OCI-LY7 (cell line): ENCODE measurements at regions not wholly inside any gene's neighbourhood (a gene's known extent, or its start where the extent isn't known, plus 50 kb on each side); places are given as distances from the start of the nearest gene placed in this dataset.

Experiments used
- BruUV-seq: library from RNA; stranded (reverse); fragments of 400-500 nt; replicated peaks from 2 replicates; lab custom pipeline; 2021; lab: Mats Ljungman, UMichigan
- CTCF ChIA-PET: fragments of 300-600 bp; sonication (Branson Sonifier 250); formaldehyde crosslinking; loops from one replicate; lab custom pipeline; 2022; ENCODE audit warnings: antibody characterized with exemption; ENCODE audit not compliant: unreplicated experiment; lab: Charles Lee
- POLR2A ChIA-PET: fragments of 300-600 bp; sonication (Branson Sonifier 250); formaldehyde crosslinking; loops from one replicate; lab custom pipeline; 2022; ENCODE audit warnings: antibody characterized with exemption; lab: Charles Lee
- DNase-seq: peaks from one replicate; pipeline ENCODE4 v3.0.0-alpha.2; 2015; ENCODE audit warnings: low spot score
- H2AFZ ChIP-seq: fragments of 200-600 bp; sonication (generic), shearing (Covaris generic); 2 replicates; pipeline ENCODE4 v1.6.1; 2014; ENCODE audit warnings: mild to moderate bottlenecking, antibody characterized with exemption, low read length, moderate library complexity
- H3K27ac ChIP-seq: fragments of 200-600 bp; sonication (generic); 2 replicates; pipeline ENCODE4 v1.5.1; 2014; ENCODE audit warnings: mixed run types, low read depth, mild to moderate bottlenecking, moderate library complexity, low read length, inconsistent platforms; ENCODE audit not compliant: poor library complexity, severe bottlenecking
- H3K36me3 ChIP-seq: fragments of 200-600 bp; sonication (generic); 2 replicates; pipeline ENCODE4 v1.6.1; 2014; ENCODE audit warnings: mild to moderate bottlenecking, antibody characterized with exemption, low read length, moderate library complexity, mixed read lengths; ENCODE audit not compliant: insufficient read depth
- H3K4me1 ChIP-seq: fragments of 200-600 bp; sonication (generic); 2 replicates; pipeline ENCODE4 v1.5.1; 2014; ENCODE audit warnings: mild to moderate bottlenecking, low read length; ENCODE audit not compliant: insufficient read depth, poor library complexity, severe bottlenecking
- H3K4me2 ChIP-seq: fragments of 200-600 bp; sonication (generic); 2 replicates; pipeline ENCODE4 v1.6.1; 2014; ENCODE audit warnings: mild to moderate bottlenecking, low read length
- H3K4me3 ChIP-seq: fragments of 200-600 bp; sonication (generic); 2 replicates; pipeline ENCODE4 v1.5.1; 2014; ENCODE audit warnings: mild to moderate bottlenecking, low read depth, low read length; ENCODE audit not compliant: poor library complexity, severe bottlenecking
- H3K79me2 ChIP-seq: fragments of 200-600 bp; sonication (generic); 2 replicates; pipeline ENCODE4 v1.6.1; 2016; ENCODE audit warnings: low read depth, mild to moderate bottlenecking, low read length, moderate library complexity, mixed read lengths; ENCODE audit not compliant: insufficient read depth
- H3K9me2 ChIP-seq: fragments of 200-600 bp; sonication (generic); 2 replicates; pipeline ENCODE4 v1.6.1; 2016; ENCODE audit warnings: mild to moderate bottlenecking, low read length, mixed read lengths; ENCODE audit not compliant: insufficient read depth
- H3K9me3 ChIP-seq: fragments of 200-600 bp; sonication (generic); 2 replicates; pipeline ENCODE4 v1.6.1; 2014; ENCODE audit warnings: mild to moderate bottlenecking, mixed run types, low read length, mixed read lengths
- H4K20me1 ChIP-seq: fragments of 200-600 bp; sonication (generic); 2 replicates; pipeline ENCODE4 v1.6.1; 2014; ENCODE audit warnings: mild to moderate bottlenecking, antibody characterized with exemption, low read length, moderate library complexity, mixed read lengths; ENCODE audit not compliant: insufficient read depth
- EZH2phosphoT487 ChIP-seq: fragments of 200-600 bp; sonication (generic); IDR thresholded peaks from 2 replicates; pipeline ENCODE4 v1.6.1; 2018; ENCODE audit warnings: low read depth, borderline replicate concordance, mild to moderate bottlenecking, mixed run types, antibody characterized with exemption, low read length, moderate library complexity, mixed read lengths
- intact Hi-C: fragments of 100-400 bp; cut with micrococcal nuclease; formaldehyde crosslinking; loops from one replicate; pipeline ENCODE4 v1.10.0; 2022; ENCODE audit not compliant: unreplicated experiment
- TF ChIP-seq, protein P1 (sequence below): fragments of 200-600 bp; sonication (generic); conservative IDR thresholded peaks from 2 replicates; pipeline ENCODE4 v1.5.1; 2014; ENCODE audit warnings: mild to moderate bottlenecking, antibody characterized with exemption, low read length, moderate library complexity, mixed read lengths

DNA sequence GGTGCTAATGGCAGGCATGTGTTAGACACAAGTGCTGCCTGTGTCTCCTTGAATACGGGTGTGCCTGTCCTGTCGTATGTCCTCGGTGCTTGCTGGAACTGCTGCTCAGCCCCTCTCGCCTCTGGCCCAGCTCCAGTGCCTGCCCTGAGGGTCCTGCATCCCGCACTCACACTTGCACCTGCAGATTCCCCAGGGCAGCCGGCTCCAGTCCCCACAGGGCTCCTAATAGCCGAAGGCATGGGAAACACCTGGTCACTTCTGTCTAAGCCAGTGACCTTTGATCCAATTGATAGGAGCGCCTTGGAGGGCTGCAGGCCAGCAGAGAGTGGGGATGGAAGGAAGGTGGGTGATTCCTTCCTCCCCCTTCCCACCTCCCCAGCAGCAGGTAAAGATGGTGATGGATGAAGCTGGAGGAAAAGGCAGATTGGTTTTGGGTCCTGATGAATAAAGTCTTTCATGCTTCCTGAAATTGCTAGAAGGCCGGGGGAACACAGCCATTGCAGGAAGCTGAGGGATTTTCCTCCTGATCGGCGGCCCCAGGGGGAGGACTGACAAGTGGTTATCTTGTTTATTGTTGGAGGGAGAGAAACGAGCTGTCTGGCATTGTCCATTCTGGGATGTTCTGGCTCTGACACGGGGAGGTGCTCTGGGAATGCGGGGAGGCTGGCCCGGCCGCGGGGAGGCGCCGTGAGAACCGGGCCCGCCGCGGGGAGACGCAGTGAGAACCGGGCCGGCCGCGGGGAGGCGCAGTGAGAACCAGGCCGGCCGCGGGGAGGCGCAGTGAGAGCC, 110.9 kb upstream of the B3GAT1 start:
- Histone ChIP-seq H3K4me2 (no peak overlapping the region), H3K4me1 (no peaks in the 10 kb centered on the region), H2AFZ (no peak overlapping the region), H4K20me1 (no peaks in the 10 kb centered on the region), H3K36me3 (no peaks in the 10 kb centered on the region), H3K27ac (no peak overlapping the region), H3K79me2 (no peaks in the 10 kb centered on the region), H3K9me2 (no peaks in the 10 kb centered on the region), H3K9me3 (no peaks in the 10 kb centered on the region), H3K4me3 (no peak overlapping the region)
- no peak for TF ChIP-seq EZH2phosphoT487
- TF ChIP-seq, protein P1, sequence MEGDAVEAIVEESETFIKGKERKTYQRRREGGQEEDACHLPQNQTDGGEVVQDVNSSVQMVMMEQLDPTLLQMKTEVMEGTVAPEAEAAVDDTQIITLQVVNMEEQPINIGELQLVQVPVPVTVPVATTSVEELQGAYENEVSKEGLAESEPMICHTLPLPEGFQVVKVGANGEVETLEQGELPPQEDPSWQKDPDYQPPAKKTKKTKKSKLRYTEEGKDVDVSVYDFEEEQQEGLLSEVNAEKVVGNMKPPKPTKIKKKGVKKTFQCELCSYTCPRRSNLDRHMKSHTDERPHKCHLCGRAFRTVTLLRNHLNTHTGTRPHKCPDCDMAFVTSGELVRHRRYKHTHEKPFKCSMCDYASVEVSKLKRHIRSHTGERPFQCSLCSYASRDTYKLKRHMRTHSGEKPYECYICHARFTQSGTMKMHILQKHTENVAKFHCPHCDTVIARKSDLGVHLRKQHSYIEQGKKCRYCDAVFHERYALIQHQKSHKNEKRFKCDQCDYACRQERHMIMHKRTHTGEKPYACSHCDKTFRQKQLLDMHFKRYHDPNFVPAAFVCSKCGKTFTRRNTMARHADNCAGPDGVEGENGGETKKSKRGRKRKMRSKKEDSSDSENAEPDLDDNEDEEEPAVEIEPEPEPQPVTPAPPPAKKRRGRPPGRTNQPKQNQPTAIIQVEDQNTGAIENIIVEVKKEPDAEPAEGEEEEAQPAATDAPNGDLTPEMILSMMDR: no peak
- no TSS peak for BruUV-seq
- DNase-seq: no peak
- CTCF ChIA-PET: no interaction called here
- POLR2A ChIA-PET: no interaction called here
- intact Hi-C loops: no loop called here

DNA sequence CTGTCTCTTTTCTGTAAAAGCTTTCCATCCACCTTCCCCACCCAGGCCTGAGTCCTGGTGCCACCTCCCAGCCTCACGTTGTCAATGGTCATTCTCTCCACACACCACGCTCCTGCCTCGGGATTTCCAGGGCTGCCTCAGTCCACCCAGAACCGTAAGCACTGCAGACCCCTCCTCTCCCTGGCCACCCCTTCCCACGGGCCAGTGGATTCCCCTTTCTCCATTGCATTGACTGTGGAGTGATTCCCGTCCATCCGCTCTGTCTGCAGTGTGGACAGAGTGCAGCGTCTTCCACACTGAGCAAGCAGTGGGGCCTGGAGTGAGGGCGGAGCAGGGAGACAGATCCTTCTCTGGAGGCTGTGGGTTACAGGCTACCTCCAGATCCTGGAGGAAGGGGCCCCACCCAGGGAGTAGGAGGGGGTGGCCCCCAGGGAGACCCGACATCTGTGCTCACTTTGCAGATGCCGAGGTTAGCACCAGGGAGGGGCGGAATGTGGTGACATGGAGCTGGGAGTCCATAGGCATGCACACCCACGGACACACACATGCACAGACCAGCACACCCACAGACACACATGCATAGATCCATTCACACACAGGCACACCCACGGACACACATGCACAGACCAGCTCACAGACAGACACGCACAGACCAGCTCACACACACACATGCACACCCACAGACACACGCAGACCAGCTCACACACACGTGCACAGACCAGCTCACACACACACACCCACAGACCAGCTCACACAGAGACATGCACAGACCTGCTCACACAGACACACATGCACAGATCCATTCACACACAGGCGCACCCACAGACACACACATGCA, 109.6 kb upstream of the B3GAT1 start:
- Histone ChIP-seq H3K4me2 (no peak overlapping the region), H3K4me1 (no peaks in the 10 kb centered on the region), H3K79me2 (no peaks in the 10 kb centered on the region), H3K4me3 (no peak overlapping the region), H2AFZ (no peak overlapping the region), H4K20me1 (no peaks in the 10 kb centered on the region), H3K9me3 (no peaks in the 10 kb centered on the region), H3K9me2 (no peaks in the 10 kb centered on the region), H3K27ac (no peak overlapping the region), H3K36me3 (no peaks in the 10 kb centered on the region)
- TF ChIP-seq, protein P1: no peak
- no peak for TF ChIP-seq EZH2phosphoT487
- ChIA-PET CTCF (no interaction called here), POLR2A (no interaction called here)
- no peak for DNase-seq
- BruUV-seq: no TSS peak
- intact Hi-C loops: no loop called here

DNA sequence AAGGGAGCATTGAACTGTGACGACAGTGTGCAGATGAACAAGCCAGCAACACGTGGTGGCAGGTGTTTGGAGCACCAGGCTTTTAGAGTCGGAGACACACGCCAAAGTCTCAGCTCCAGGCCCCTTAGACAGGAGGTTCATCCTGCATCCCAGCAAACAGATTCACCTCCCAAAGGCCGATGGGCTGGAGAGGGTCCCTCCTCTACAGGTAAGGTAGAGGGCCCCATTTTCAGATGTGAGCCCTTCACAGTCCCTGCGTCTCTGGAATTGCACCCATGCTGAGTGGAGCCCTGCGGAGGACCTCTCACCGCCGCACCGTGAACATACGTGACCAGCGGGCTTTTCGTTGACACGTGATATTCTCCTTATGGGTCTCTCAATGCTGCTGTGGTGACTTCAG, 109.0 kb upstream of the B3GAT1 start:
- Histone ChIP-seq H3K4me1 (no peaks in the 10 kb centered on the region), H3K9me3 (no peaks in the 10 kb centered on the region), H3K79me2 (no peaks in the 10 kb centered on the region), H2AFZ (no peak overlapping the region), H3K4me3 (no peak overlapping the region), H3K9me2 (no peaks in the 10 kb centered on the region), H4K20me1 (no peaks in the 10 kb centered on the region), H3K36me3 (no peaks in the 10 kb centered on the region), H3K27ac (no peak overlapping the region), H3K4me2 (no peak overlapping the region)
- CTCF ChIA-PET: no interaction called here
- POLR2A ChIA-PET: no interaction called here
- no TSS peak for BruUV-seq
- DNase-seq: no peak
- TF ChIP-seq, protein P1: no peak
- no peak for TF ChIP-seq EZH2phosphoT487
- intact Hi-C loops: no loop called here
